PFSK-1 (cell line): ENCODE measurements at regions not wholly inside any gene's neighbourhood (a gene's known extent, or its start where the extent isn't known, plus 50 kb on each side); places are given as distances from the start of the nearest gene placed in this dataset.

Source experiments
- FOXP2 ChIP-seq: optimal IDR thresholded peaks from 2 replicates; pipeline ENCODE3; 2011; ENCODE audit warnings: borderline replicate concordance, control low read depth, inconsistent platforms; ENCODE audit not compliant: insufficient read depth; ENCODE audit errors: extremely low read length, extremely low read depth
- POLR2AphosphoS5 ChIP-seq: IDR thresholded peaks from 2 replicates; pipeline ENCODE4 v1.6.1; 2012; ENCODE audit warnings: low read depth, mild to moderate bottlenecking, control low read depth, low read length, moderate library complexity
- REST ChIP-seq, 2 experiments: IDR thresholded peaks; 2 replicates each; pipeline versions ENCODE4 v1.6.1 to v1.8.0; 2011 to 2012; ENCODE audit warnings: low read depth in 2 of 2, low read length in 2 of 2, control low read depth in 1 of 2, inconsistent platforms in 1 of 2, mild to moderate bottlenecking in 1 of 2, moderate library complexity in 1 of 2; ENCODE audit not compliant: insufficient read depth in 1 of 2
- SIN3A ChIP-seq: IDR thresholded peaks from 2 replicates; pipeline ENCODE4 v1.6.1; 2012; ENCODE audit warnings: mild to moderate bottlenecking, low read length, moderate library complexity, borderline replicate concordance; ENCODE audit not compliant: insufficient read depth
- TAF1 ChIP-seq: IDR thresholded peaks from 2 replicates; pipeline ENCODE4 v1.6.1; 2012; ENCODE audit warnings: low read length, control low read depth, borderline replicate concordance; ENCODE audit not compliant: insufficient read depth

- TF ChIP-seq REST (IDR thresholded peaks at IDR 0.05; ENCODE audit: insufficient read depth in 1 of 2, low read depth in 2 of 2, low read length in 2 of 2) (no peak), FOXP2 (no peak), TAF1 (no peak), SIN3A (no peak), POLR2AphosphoS5 (no peak)
Observed at GRCh38 chr12:77224346-77224745, 159.0 kb upstream of the E2F7 start.

- TF ChIP-seq POLR2AphosphoS5 (no peak), REST (IDR thresholded peaks at IDR 0.05; ENCODE audit: insufficient read depth in 1 of 2, low read depth in 2 of 2, low read length in 2 of 2) (no peak), TAF1 (no peak), SIN3A (no peak), FOXP2 (no peak)
Observed at GRCh38 chr12:77222336-77222735, 157.0 kb upstream of the E2F7 start.

- TF ChIP-seq POLR2AphosphoS5: no peak
- TF ChIP-seq REST (IDR thresholded peaks at IDR 0.05; ENCODE audit: insufficient read depth in 1 of 2, low read depth in 2 of 2, low read length in 2 of 2): no peak
- TF ChIP-seq FOXP2: no peak
- no peak for TF ChIP-seq SIN3A
- TF ChIP-seq TAF1: no peak
Observed at GRCh38 chr12:77220586-77220985, 155.2 kb upstream of the E2F7 start.

- TF ChIP-seq TAF1: no peak
- no peak for TF ChIP-seq POLR2AphosphoS5
- no peak for TF ChIP-seq FOXP2
- TF ChIP-seq REST (IDR thresholded peaks at IDR 0.05; ENCODE audit: insufficient read depth in 1 of 2, low read depth in 2 of 2, low read length in 2 of 2): no peak
- TF ChIP-seq SIN3A: no peak
Observed at GRCh38 chr12:77218278-77218677, 152.9 kb upstream of the E2F7 start.

- TF ChIP-seq FOXP2 (no peak), TAF1 (no peak), POLR2AphosphoS5 (no peak), REST (IDR thresholded peaks at IDR 0.05; ENCODE audit: insufficient read depth in 1 of 2, low read depth in 2 of 2, low read length in 2 of 2) (no peak), SIN3A (no peak)
Observed at GRCh38 chr12:77214136-77214535, 148.8 kb upstream of the E2F7 start.
